ENCODE measurements at regions not wholly inside any gene's neighbourhood (a gene's known extent, or its start where the extent isn't known, plus 50 kb on each side); places are given as distances from the start of the nearest gene placed in this dataset.

DNA sequence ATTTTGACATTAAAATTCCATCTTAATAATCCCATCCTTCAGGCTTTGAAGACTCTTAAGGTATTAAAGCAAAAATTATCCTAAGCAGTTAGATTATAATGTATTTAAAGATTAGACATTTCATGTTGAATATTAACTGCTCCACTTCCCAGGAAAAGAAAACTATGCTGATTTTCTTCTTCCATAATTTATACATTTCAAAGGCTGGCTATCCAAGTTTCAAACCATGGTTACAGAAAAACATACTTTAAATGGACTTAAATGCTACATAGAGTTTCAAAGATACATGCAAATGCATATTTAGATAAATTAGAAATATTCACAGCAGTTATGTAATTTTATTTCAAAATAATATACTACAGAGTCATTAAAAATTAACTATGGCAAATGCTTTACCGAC, 1505.6 kb upstream of the ZEB2 start:
- TF ChIP-seq, protein P1, sequence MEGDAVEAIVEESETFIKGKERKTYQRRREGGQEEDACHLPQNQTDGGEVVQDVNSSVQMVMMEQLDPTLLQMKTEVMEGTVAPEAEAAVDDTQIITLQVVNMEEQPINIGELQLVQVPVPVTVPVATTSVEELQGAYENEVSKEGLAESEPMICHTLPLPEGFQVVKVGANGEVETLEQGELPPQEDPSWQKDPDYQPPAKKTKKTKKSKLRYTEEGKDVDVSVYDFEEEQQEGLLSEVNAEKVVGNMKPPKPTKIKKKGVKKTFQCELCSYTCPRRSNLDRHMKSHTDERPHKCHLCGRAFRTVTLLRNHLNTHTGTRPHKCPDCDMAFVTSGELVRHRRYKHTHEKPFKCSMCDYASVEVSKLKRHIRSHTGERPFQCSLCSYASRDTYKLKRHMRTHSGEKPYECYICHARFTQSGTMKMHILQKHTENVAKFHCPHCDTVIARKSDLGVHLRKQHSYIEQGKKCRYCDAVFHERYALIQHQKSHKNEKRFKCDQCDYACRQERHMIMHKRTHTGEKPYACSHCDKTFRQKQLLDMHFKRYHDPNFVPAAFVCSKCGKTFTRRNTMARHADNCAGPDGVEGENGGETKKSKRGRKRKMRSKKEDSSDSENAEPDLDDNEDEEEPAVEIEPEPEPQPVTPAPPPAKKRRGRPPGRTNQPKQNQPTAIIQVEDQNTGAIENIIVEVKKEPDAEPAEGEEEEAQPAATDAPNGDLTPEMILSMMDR (IDR thresholded peaks at IDR 0.05; ENCODE audit: extremely low read depth, insufficient read depth, missing control alignments): no peak
- in situ Hi-C loops (cut with MboI; ENCODE audit: low pct_unique_long_range_greater_than_20kb, low sequenced_read_pairs, unreplicated experiment): no loop called here
- no peak for DNase-seq (ENCODE audit: low spot score)

DNA sequence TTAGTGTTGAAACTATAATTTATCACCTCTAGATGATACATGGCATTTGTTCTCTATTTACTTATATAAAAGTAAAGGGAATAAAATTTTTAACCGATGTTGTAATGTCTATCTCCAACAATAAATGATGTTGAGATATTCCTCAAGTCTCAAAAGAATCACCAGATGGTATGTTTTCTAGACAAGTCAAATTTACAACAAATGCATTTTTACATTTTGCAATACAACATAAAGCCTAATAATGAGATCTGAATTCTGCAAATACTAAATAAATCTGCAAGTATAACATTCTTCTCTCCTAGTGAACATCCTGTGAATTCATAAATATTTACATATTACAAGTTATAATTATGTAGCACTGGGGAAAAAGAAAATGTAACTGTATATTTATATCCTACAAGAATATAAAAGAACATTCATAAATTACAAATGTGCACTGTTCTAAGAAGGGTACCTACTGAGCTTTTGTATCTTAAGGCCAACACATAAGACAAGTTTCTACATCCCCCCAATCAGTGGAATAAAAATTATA, 1504.4 kb upstream of the ZEB2 start:
- DNase-seq (ENCODE audit: low spot score): no peak
- TF ChIP-seq, protein P1 (IDR thresholded peaks at IDR 0.05; ENCODE audit: extremely low read depth, insufficient read depth, missing control alignments): no peak
- in situ Hi-C loops (cut with MboI; ENCODE audit: low pct_unique_long_range_greater_than_20kb, low sequenced_read_pairs, unreplicated experiment): no loop called here

DNA sequence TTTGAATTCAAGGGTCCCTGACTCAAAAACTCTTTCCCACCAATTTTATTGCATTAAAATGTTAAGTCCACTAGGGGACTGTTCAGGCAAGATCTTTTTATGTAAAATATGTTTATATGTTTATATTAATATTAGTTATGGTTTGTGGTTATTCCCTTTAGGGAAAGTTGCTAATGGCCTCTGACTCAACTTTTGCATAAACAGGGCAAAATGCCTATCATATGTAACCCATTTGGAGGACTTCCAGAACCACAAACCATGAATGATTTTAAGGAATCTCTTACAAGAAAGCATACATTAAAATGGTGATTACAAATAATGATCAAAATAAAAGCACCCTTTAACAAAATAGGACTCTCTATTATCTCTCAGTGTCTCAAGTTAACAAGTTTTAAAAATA, 1484.5 kb upstream of the ZEB2 start:
- in situ Hi-C loops (cut with MboI; ENCODE audit: low pct_unique_long_range_greater_than_20kb, low sequenced_read_pairs, unreplicated experiment): no loop called here
- TF ChIP-seq, protein P1 (IDR thresholded peaks at IDR 0.05; ENCODE audit: extremely low read depth, insufficient read depth, missing control alignments): no peak
- no peak for DNase-seq (ENCODE audit: low spot score)

DNA sequence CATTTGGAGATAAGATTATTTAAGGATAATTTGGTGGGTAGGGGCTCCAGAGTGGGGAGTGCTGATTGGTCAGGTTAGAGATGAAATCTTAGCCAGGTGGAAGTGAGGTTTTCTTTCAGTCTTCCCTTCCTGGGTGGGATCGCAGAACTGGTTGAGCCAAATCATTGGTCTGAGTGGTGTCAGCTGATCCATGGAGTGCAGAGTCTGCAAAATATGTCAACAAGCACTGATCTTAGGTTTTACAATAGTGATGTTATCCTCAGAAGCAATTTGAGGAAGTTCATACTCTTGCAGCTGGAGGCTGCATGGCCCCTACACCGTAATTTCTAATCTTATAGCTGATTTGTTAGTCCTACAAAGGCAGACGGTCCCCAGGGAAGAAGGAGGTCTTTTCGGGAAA, 1483.4 kb upstream of the ZEB2 start:
- TF ChIP-seq, protein P1 (IDR thresholded peaks at IDR 0.05; ENCODE audit: extremely low read depth, insufficient read depth, missing control alignments): no peak
- in situ Hi-C loops (cut with MboI; ENCODE audit: low pct_unique_long_range_greater_than_20kb, low sequenced_read_pairs, unreplicated experiment): no loop called here
- DNase-seq (ENCODE audit: low spot score): no peak

DNA sequence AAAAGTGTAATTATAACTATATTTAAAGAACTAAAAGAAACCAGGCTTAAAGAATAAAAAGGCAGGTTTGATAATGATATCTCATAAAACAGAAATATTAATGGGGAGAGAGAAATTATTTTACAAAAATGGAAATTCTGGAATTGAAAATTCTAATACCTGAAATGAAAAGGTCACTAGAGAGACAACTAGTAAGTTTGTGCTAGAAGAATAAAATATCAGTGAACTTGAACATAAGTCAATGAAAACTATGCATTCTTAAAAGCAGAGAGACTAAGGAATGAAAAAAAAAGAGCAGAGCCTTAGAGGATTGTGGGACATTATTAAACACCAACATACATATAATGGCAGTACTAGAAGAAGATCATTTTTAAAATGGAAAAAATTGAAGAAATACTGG, 1475.0 kb upstream of the ZEB2 start:
- DNase-seq (ENCODE audit: low spot score): no peak
- in situ Hi-C loops (cut with MboI; ENCODE audit: low pct_unique_long_range_greater_than_20kb, low sequenced_read_pairs, unreplicated experiment): no loop called here
- TF ChIP-seq, protein P1 (IDR thresholded peaks at IDR 0.05; ENCODE audit: extremely low read depth, insufficient read depth, missing control alignments): no peak

DNA sequence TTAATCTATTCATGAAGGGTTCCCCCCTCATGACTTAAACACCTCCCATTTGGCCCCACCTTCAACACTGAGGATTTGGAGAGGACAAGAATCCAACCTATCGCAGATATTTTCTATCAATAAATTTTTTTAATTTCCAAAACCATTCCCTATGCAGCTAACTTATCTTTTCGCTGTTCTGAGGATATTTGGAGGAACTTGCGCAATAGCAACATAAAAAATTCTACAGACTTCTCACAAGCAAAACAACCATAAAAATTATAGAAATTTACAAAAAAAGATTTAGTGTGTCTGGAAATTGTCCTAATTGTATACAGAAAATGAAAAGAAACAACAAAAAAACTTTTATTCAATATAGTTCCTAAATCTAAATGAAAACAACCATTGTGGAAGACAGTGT, 1472.7 kb upstream of the ZEB2 start:
- in situ Hi-C loops (cut with MboI; ENCODE audit: low pct_unique_long_range_greater_than_20kb, low sequenced_read_pairs, unreplicated experiment): no loop called here
- DNase-seq (ENCODE audit: low spot score): no peak
- TF ChIP-seq, protein P1 (IDR thresholded peaks at IDR 0.05; ENCODE audit: extremely low read depth, insufficient read depth, missing control alignments): no peak

DNA sequence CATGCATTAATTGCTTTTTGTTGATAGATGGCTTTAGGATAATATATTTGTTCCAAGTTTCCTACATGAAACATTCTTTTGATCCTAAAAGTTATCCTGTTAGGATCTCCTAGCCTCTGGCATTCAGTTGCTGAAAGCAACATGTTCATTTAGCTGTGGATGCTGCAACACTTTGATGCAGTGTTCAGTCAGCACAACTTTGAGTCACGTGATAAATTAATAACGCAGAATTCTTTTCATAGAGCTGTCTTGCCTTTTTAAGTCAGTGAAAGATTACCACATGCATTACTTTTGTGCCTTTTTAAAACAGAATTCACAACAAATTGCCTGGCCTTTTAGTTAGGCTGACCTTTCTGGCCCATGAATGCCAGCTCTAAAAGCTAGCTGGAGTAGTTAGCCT, 1467.9 kb upstream of the ZEB2 start:
- in situ Hi-C loops (cut with MboI; ENCODE audit: low pct_unique_long_range_greater_than_20kb, low sequenced_read_pairs, unreplicated experiment): no loop called here

More for the DNA sequence above, 1467.9 kb upstream of the ZEB2 start:
- TF ChIP-seq, protein P1 (IDR thresholded peaks at IDR 0.05; ENCODE audit: extremely low read depth, insufficient read depth, missing control alignments): no peak
- no peak for DNase-seq (ENCODE audit: low spot score)

Data from GM13977 (cell line).